Endothelial cell of umbilical vein (primary cell): ENCODE measurements at regions not wholly inside any gene's neighbourhood (a gene's known extent, or its start where the extent isn't known, plus 50 kb on each side); places are given as distances from the start of the nearest gene placed in this dataset.

Experiments used
- BruUV-seq: library from RNA; stranded (reverse); fragments of 400-500 nt; replicated peaks from 2 replicates; lab custom pipeline; 2021; lab: Mats Ljungman, UMichigan
- CTCF ChIA-PET: fragments of 300-600, 350-600 bp; sonication (Branson Sonifier 250); formaldehyde crosslinking; loops from one replicate; lab custom pipeline; 2021; ENCODE audit warnings: antibody characterized with exemption, inconsistent platforms; lab: Charles Lee
- POLR2A ChIA-PET: fragments of 300-600, 350-600 bp; sonication (Branson Sonifier 250); formaldehyde crosslinking; loops from one replicate; lab custom pipeline; 2021; ENCODE audit warnings: antibody characterized with exemption, inconsistent platforms; lab: Charles Lee
- DNase-seq: peaks from one replicate; pipeline ENCODE4 v3.0.0-alpha.2; 2011; ENCODE audit warnings: low read depth, low spot score
- FAIRE-seq: peaks from 2 replicates; lab custom pipeline; 2011; peaks lifted over from hg19 to GRCh38; lab: Jason Lieb, UNC
- H2AFZ ChIP-seq: 2 replicates; pipeline ENCODE4 v1.6.0; 2012; ENCODE audit warnings: low read depth, low read length, control low read depth, inconsistent platforms
- H3K27ac ChIP-seq: 2 replicates; pipeline ENCODE4 v1.5.1; 2011; ENCODE audit warnings: low read depth, mild to moderate bottlenecking, control low read depth, low read length, moderate library complexity; ENCODE audit not compliant: insufficient read depth
- H3K27me3 ChIP-seq, 2 experiments: 2 replicates each; pipeline versions ENCODE4 v1.6.0 to v1.6.1; 2011; ENCODE audit warnings: low read length in 2 of 2, mixed read lengths in 1 of 2; ENCODE audit not compliant: control insufficient read depth in 2 of 2, insufficient read depth in 2 of 2
- H3K36me3 ChIP-seq, 2 experiments: 2 replicates in 1 of 2; 3 replicates in 1 of 2; pipeline ENCODE4 v1.5.1; 2011; ENCODE audit warnings: low read length in 2 of 2, mild to moderate bottlenecking in 1 of 2, moderate library complexity in 1 of 2; ENCODE audit not compliant: control insufficient read depth in 2 of 2, insufficient read depth in 2 of 2; ENCODE audit errors: extremely low read depth in 1 of 2
- H3K4me1 ChIP-seq: 3 replicates; pipeline ENCODE4 v1.5.1; 2011; ENCODE audit warnings: mild to moderate bottlenecking, low read length; ENCODE audit not compliant: control insufficient read depth, insufficient read depth; ENCODE audit errors: extremely low read depth
- H3K4me2 ChIP-seq: 2 replicates; pipeline ENCODE4 v1.6.1; 2011; ENCODE audit warnings: low read length, control low read depth, mixed read lengths; ENCODE audit not compliant: insufficient read depth
- H3K4me3 ChIP-seq, 3 experiments: fragments of 200-600 bp in 1 of 3; sonication (generic), shearing (Covaris generic) in 1 of 3; replicated peaks in 1 of 3; 2 replicates each; pipeline ENCODE4 v1.5.1; 2011 to 2016; ENCODE audit warnings: control low read depth in 3 of 3, low read length in 3 of 3, mild to moderate bottlenecking in 2 of 3, inconsistent platforms in 1 of 3, low read depth in 1 of 3, moderate library complexity in 1 of 3; ENCODE audit not compliant: insufficient read depth in 1 of 3
- H3K79me2 ChIP-seq: 2 replicates; pipeline ENCODE4 v1.6.0; 2012; ENCODE audit warnings: low read length, inconsistent platforms; ENCODE audit not compliant: control insufficient read depth, insufficient read depth
- H3K9ac ChIP-seq: replicated peaks from 2 replicates; pipeline ENCODE3; 2011; ENCODE audit warnings: low read length, control low read depth; ENCODE audit not compliant: insufficient read depth; ENCODE audit errors: extremely low read depth
- H3K9me1 ChIP-seq: replicated peaks from 3 replicates; pipeline ENCODE4 v1.6.0; 2011; ENCODE audit warnings: mild to moderate bottlenecking, low read length; ENCODE audit not compliant: control insufficient read depth, insufficient read depth; ENCODE audit errors: extremely low read depth
- H3K9me3 ChIP-seq: replicated peaks from 2 replicates; pipeline ENCODE4 v1.5.1; 2012; ENCODE audit warnings: low read length, inconsistent platforms; ENCODE audit not compliant: control insufficient read depth, insufficient read depth
- H4K20me1 ChIP-seq: replicated peaks from 2 replicates; pipeline ENCODE3; 2011; ENCODE audit warnings: mild to moderate bottlenecking, low read length; ENCODE audit not compliant: control insufficient read depth, insufficient read depth; ENCODE audit errors: extremely low read depth
- EZH2 ChIP-seq: IDR thresholded peaks from 2 replicates; pipeline ENCODE4 v1.6.1; 2012; ENCODE audit warnings: borderline replicate concordance, low read depth, mild to moderate bottlenecking, moderate library complexity, low read length, inconsistent platforms; ENCODE audit not compliant: severe bottlenecking
- FOS ChIP-seq: IDR thresholded peaks from 2 replicates; pipeline ENCODE4 v1.6.1; 2011; ENCODE audit warnings: mild to moderate bottlenecking, low read length, moderate library complexity, borderline replicate concordance; ENCODE audit not compliant: insufficient read depth
- GATA2 ChIP-seq: IDR thresholded peaks from 2 replicates; pipeline ENCODE4 v1.7.0; 2011; ENCODE audit warnings: low read depth, mild to moderate bottlenecking, moderate library complexity, mixed read lengths, low read length; ENCODE audit not compliant: insufficient read length, insufficient read depth
- JUN ChIP-seq: IDR thresholded peaks from 2 replicates; pipeline ENCODE4 v1.6.1; 2011; ENCODE audit warnings: borderline replicate concordance, low read depth; ENCODE audit not compliant: insufficient read length, insufficient read depth
- MYC ChIP-seq: IDR thresholded peaks from one replicate; pipeline ENCODE4 v1.6.1; 2011; ENCODE audit warnings: mild to moderate bottlenecking, low read depth, low read length
- POLR2A ChIP-seq: IDR thresholded peaks from 2 replicates; pipeline ENCODE4 v1.6.1; 2012; ENCODE audit warnings: low read depth, mild to moderate bottlenecking, control low read depth, low read length
- POLR2AphosphoS5 ChIP-seq: IDR thresholded peaks from 2 replicates; pipeline ENCODE4 v1.6.1; 2012; ENCODE audit warnings: low read depth, mild to moderate bottlenecking, control low read depth, low read length, moderate library complexity; ENCODE audit not compliant: insufficient read depth
- dilution Hi-C: fragments of 300-500 bp; cut with MboI; formaldehyde crosslinking; loops from one replicate; pipeline ENCODE4 v1.15.0; 2019; ENCODE audit warnings: low sequenced_read_pairs; ENCODE audit not compliant: extremely low pct_ligation_motif_present
- intact Hi-C: fragments of 100-400 bp; cut with micrococcal nuclease; formaldehyde crosslinking; loops from one replicate; pipeline ENCODE4 v1.10.0; 2022
- TF ChIP-seq, protein P1 (sequence below): IDR thresholded peaks from 2 replicates; pipeline ENCODE4 v1.6.1; 2011; ENCODE audit not compliant: insufficient read depth, insufficient read length
- TF ChIP-seq, protein P2 (sequence below), 2 donors: IDR thresholded peaks; 1 replicate in 1 of 2; 2 replicates in 1 of 2; pipeline ENCODE4 v1.5.1; 2011; ENCODE audit warnings: low read length in 2 of 2, mild to moderate bottlenecking in 2 of 2, moderate library complexity in 2 of 2, control low read depth in 1 of 2, inconsistent platforms in 1 of 2, low read depth in 1 of 2; ENCODE audit not compliant: insufficient read depth in 1 of 2; ENCODE audit errors: extremely low read depth in 1 of 2

DNA sequence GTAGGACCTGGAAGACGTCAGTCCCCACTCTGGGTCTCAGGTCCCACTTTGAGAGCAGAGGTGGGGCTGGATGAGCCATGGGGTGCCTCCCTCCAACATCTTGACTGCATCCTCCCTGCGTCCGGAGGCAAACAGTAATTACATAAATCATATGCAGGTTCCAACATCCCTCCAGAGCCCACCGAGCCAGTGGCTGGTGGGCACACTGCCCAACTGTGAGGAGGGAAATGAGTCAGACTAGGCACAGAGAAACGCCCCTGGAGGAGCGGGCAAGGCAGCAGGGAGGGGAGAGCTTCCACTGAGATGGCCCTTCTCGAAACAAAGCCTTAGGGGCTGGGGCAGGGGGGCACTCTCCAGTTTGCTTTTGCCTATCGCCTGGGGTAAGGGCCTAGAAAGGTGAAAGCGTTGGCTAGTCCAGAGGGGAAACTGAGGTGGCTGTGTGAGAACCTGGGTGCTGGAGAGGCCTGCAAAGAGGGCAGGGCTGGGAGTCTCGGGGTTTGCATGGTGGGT is 168.2 kb upstream of the MYCN start:
- Histone ChIP-seq H3K4me2 (no peak overlapping the region), H3K79me2 (no peaks in the 10 kb centered on the region), H3K9ac (no peak overlapping the region), H4K20me1 (no peaks in the 10 kb centered on the region), H3K27ac (no peak overlapping the region), H3K4me3 (no peak overlapping the region), H2AFZ (no peak overlapping the region), H3K36me3 (no peaks in the 10 kb centered on the region), H3K9me3 (no peaks in the 10 kb centered on the region), H3K4me1 (no peaks in the 10 kb centered on the region), H3K9me1 (no peaks in the 10 kb centered on the region), H3K27me3 (peaks cover 0 to 2% of the 10 kb centered on the region in 2 experiments)
- no peak for FAIRE-seq
- CTCF ChIA-PET = no interaction called here
- dilution Hi-C loops (no loop called here), intact Hi-C loops (no loop called here)
- POLR2A ChIA-PET = no interaction called here
- TF ChIP-seq, protein P1, sequence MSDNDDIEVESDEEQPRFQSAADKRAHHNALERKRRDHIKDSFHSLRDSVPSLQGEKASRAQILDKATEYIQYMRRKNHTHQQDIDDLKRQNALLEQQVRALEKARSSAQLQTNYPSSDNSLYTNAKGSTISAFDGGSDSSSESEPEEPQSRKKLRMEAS = no peak
- TF ChIP-seq EZH2 (no peak), GATA2 (no peak), FOS (no peak), POLR2A (no peak), MYC (no peak), POLR2AphosphoS5 (no peak), JUN (no peak)
- TF ChIP-seq, protein P2, sequence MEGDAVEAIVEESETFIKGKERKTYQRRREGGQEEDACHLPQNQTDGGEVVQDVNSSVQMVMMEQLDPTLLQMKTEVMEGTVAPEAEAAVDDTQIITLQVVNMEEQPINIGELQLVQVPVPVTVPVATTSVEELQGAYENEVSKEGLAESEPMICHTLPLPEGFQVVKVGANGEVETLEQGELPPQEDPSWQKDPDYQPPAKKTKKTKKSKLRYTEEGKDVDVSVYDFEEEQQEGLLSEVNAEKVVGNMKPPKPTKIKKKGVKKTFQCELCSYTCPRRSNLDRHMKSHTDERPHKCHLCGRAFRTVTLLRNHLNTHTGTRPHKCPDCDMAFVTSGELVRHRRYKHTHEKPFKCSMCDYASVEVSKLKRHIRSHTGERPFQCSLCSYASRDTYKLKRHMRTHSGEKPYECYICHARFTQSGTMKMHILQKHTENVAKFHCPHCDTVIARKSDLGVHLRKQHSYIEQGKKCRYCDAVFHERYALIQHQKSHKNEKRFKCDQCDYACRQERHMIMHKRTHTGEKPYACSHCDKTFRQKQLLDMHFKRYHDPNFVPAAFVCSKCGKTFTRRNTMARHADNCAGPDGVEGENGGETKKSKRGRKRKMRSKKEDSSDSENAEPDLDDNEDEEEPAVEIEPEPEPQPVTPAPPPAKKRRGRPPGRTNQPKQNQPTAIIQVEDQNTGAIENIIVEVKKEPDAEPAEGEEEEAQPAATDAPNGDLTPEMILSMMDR (IDR thresholded peaks at IDR 0.05; ENCODE audit: extremely low read depth in 1 of 2, insufficient read depth in 1 of 2, low read depth in 1 of 2, low read length in 2 of 2) = no peak
- no TSS peak for BruUV-seq
- DNase-seq = peak; percentile 35
